ENCODE measurements at regions not wholly inside any gene's neighbourhood (a gene's known extent, or its start where the extent isn't known, plus 50 kb on each side); places are given as distances from the start of the nearest gene placed in this dataset.

DNA sequence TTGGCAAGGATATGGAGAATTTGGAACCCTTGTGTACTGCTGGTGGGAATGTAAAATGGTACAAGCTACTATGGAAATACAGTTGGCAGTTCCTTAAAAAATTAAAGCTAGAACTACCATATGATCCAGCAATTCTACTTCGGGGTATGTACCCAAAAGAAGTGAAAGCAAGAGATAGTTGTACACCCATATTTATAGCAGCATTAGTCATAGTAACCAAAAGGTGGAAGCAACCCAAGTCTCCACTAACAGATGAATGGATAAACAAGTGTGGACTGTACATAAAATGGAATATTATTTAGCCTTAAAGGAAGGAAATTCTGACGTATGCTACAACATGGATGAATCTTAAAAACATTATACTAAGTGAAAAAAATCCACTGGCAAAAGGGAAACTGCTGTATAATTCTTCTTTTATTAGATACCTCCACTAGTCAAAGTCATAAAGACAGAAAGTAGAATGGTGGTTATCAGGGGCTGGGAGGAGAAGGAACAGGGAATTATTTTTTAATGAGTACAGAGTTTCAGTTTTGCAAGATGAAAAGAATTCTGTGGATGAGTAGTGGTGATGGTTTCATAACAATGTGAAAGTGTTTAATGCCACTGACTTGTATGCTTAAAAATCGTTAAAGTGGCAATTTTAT, 141.6 kb downstream of the RXFP2 start:
- in situ Hi-C loops (cut with HindIII; ENCODE audit: low pct_unique_long_range_greater_than_20kb, low sequenced_read_pairs): no loop called here
- no peak for TF ChIP-seq JUND (IDR thresholded peaks at IDR 0.05; ENCODE audit: low read depth)
- DNase-seq (ENCODE audit: low read depth in 1 of 2, low spot score in 1 of 2): no peak

DNA sequence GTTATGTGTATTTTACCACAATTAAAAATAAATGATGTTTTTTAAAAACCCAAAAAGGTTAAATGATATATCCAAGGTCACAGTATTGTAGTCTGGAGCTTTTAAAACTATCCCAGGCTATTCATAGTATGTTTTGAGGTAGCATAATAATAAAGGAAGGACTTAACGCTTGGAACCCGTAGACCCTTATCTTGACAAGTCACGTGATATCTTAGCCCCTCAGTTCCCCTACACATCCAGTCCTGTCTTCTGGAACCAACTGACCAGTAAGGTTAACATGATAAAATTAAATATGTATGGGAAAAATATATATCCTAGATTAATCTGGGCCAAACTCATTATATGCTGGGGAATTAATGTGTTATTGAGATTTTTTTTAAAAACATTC, 142.2 kb downstream of the RXFP2 start:
- no peak for DNase-seq (ENCODE audit: low read depth in 1 of 2, low spot score in 1 of 2)
- TF ChIP-seq JUND (IDR thresholded peaks at IDR 0.05; ENCODE audit: low read depth): no peak
- in situ Hi-C loops (cut with HindIII; ENCODE audit: low pct_unique_long_range_greater_than_20kb, low sequenced_read_pairs): no loop called here

DNA sequence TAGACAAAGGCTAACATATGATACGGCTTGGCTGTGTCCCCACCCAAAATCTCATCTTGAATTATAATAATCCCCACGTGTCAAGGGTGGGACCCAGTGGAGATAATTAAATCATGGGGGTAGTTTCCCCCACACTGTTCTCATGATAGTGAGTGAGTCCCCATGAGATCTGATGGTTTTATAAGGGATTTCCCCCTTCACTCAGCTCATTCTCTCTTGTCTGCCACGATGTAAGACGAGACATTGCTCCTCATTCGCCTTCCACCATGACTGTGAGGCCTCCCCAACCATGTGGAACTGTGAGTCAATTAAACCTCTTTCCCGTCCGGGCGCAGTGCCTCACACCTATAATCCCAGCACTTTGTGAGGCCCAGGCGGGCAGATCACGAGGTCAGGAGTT, 143.5 kb downstream of the RXFP2 start:
- DNase-seq (ENCODE audit: low read depth in 1 of 2, low spot score in 1 of 2): no peak
- no peak for TF ChIP-seq JUND (IDR thresholded peaks at IDR 0.05; ENCODE audit: low read depth)
- in situ Hi-C loops (cut with HindIII; ENCODE audit: low pct_unique_long_range_greater_than_20kb, low sequenced_read_pairs): no loop called here

DNA sequence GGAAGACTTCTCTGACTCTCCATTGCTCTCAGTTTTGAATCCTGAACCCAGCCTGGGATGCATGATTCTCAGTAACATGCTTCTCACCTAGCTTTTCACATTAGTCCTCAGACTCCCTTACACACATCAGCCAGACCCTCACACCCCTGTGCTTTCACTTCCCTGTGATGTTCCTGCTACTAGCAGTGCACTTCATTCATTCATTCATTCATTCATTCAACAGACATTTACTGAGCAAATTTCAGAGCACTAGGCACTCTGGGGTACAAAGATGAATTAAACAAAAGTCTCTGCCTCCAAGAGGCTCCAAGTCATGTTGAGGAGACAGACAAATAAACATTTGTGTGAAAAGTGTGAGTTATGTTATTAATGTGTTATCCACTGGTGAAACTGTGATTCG, 145.2 kb downstream of the RXFP2 start:
- no peak for TF ChIP-seq JUND (IDR thresholded peaks at IDR 0.05; ENCODE audit: low read depth)
- DNase-seq (ENCODE audit: low read depth in 1 of 2, low spot score in 1 of 2): no peak
- in situ Hi-C loops (cut with HindIII; ENCODE audit: low pct_unique_long_range_greater_than_20kb, low sequenced_read_pairs): no loop called here

DNA sequence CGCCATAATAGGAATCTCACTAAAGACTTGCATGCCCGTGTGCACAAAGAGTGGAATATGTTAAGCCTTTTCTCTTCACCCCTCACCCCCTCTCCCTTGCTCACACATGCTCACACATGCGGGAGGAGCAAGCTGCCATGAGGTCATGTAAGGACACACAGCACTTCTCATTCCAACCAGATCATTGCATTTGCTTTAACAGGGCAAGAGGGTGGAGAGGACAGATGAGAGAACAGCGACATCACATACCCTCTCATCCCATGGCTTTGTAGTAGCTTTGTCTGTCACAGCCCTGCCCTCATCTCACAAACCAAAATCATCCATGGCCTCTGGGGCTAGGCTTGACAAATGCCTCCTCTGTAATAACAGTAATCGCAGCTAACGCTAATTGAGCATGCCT, 145.6 kb upstream of the FRY start:
- in situ Hi-C loops (cut with HindIII; ENCODE audit: low pct_unique_long_range_greater_than_20kb, low sequenced_read_pairs): no loop called here

DNA sequence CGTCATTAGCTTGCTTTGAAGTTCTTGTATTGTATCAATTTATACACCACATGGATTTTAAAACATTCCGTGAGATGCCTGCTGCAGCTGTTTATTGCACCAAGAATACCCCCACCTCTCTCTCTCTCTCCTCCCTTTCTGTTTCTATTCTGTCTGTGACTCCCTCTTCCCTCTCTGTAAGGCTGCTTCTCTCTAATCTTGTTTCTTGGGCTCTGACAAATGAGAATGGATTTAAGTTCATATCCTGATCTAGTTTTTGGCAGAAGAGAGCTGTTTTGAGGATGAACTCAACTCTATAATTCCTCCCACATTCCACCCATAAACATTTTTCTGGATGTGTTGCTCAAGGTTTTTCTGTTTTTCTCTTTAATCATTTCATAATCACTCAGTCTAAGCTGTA, 144.3 kb upstream of the FRY start:
- in situ Hi-C loops (cut with HindIII; ENCODE audit: low pct_unique_long_range_greater_than_20kb, low sequenced_read_pairs): no loop called here
- no peak for TF ChIP-seq JUND (IDR thresholded peaks at IDR 0.05; ENCODE audit: low read depth)
- no peak for DNase-seq (ENCODE audit: low read depth in 1 of 2, low spot score in 1 of 2)

More for the DNA sequence above, 145.6 kb upstream of the FRY start:
- DNase-seq (ENCODE audit: low read depth in 1 of 2, low spot score in 1 of 2): no peak
- no peak for TF ChIP-seq JUND (IDR thresholded peaks at IDR 0.05; ENCODE audit: low read depth)

DNA sequence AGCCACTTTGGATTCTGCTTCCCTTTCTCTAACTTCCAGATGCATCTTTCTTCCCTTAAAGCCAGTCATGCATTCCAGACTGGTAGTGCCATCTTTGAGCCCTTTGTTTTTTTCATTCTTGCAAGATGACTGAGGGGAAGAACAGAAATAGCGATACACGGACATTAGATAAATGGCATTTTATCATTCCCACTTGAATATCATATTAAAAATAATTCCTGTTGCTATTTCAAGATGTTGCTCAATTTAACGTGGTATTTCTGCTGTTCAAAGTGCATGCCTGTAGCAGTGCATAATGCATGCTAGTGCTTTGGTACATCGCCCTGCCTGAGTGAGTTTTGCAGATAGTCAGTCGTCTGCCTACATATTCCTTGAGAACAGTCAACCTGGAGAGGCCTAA, 140.6 kb upstream of the FRY start:
- in situ Hi-C loops (cut with HindIII; ENCODE audit: low pct_unique_long_range_greater_than_20kb, low sequenced_read_pairs): no loop called here
- DNase-seq (ENCODE audit: low read depth in 1 of 2, low spot score in 1 of 2): no peak
- no peak for TF ChIP-seq JUND (IDR thresholded peaks at IDR 0.05; ENCODE audit: low read depth)

DNA sequence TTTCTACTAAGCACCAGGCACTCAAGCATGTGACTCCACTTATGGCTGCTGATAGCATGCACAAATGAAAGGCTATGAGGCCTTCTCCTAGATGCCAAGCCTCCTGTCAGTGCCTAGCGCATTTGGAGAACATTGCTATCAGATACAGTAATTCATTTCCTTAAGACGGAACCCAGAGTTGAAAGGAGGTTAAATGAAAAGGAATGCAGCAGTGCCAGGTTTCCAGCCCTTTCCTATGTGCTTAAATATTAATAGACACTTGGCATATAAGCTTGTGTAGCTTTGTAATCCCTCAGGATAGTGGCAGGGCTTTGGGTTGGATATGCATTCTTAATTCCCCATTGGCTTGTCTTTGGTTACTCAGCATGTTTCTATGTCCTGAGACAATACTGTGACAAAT, 140.1 kb upstream of the FRY start:
- peak in 1 of 2 experiments; percentile 12 for DNase-seq (ENCODE audit: low read depth in 1 of 2, low spot score in 1 of 2)
- in situ Hi-C loops (cut with HindIII; ENCODE audit: low pct_unique_long_range_greater_than_20kb, low sequenced_read_pairs): no loop called here
- no peak for TF ChIP-seq JUND (IDR thresholded peaks at IDR 0.05; ENCODE audit: low read depth)

DNA sequence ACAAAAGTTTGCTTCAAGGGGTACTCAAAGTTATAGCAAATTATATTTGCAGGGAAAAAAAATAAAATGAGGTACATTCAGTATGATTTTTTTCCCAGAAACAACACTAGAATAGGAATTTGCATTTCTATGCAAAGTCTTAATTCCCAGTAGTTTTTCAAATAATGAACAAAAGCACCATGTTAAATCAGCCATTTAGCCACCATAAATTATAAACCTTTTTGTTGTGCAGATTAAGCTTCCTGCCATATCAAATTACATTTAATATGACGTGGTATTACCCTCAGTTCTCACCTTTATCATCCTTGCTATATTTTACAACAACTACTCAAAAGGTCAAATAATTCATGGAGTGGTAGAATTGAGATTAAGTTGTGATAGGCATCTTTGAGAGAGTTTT, 136.6 kb upstream of the FRY start:
- no peak for DNase-seq (ENCODE audit: low read depth in 1 of 2, low spot score in 1 of 2)
- in situ Hi-C loops (cut with HindIII; ENCODE audit: low pct_unique_long_range_greater_than_20kb, low sequenced_read_pairs): no loop called here
- no peak for TF ChIP-seq JUND (IDR thresholded peaks at IDR 0.05; ENCODE audit: low read depth)

DNA sequence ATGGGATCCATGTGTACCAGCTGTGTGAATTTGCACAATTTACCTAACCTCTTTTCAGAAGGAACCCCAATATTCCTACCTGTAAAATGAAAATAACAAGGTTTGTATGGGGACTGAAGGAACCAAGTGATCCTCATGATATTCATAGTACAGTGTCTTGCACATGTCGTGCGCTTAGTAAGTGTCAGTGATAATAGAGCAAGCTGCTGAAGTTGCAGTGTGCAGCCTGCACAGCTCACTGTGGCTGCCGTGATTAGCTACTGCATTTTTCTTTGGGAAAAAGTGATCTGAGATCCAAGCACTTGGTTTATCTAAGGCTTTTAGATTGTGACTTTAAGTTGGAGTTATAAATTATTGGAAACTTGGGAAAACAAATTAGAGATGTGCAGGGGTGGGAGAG, 135.9 kb upstream of the FRY start:
- in situ Hi-C loops (cut with HindIII; ENCODE audit: low pct_unique_long_range_greater_than_20kb, low sequenced_read_pairs): no loop called here
- DNase-seq (ENCODE audit: low read depth in 1 of 2, low spot score in 1 of 2): no peak
- TF ChIP-seq JUND (IDR thresholded peaks at IDR 0.05; ENCODE audit: low read depth): no peak

DNA sequence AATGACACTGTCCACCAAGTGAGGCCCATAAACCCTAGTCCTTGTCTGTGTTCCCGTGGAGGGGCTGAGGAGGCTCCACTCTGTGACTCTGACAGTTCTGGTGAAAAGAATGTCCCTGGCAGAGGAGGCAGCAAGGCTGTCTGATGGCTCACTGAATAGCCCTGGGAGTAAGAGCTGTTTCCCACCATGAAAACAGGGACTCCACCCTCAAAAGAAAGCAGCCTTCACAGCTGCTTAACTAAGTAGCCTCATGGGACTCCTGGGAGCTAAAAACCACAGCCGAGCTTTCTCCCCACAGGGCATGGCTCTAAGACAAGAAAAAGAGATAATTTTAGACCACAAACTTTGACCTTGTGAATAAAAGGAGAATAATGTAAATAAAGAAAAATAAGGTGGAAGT, 135.1 kb upstream of the FRY start:
- in situ Hi-C loops (cut with HindIII; ENCODE audit: low pct_unique_long_range_greater_than_20kb, low sequenced_read_pairs): no loop called here
- DNase-seq (ENCODE audit: low read depth in 1 of 2, low spot score in 1 of 2): no peak
- no peak for TF ChIP-seq JUND (IDR thresholded peaks at IDR 0.05; ENCODE audit: low read depth)

DNA sequence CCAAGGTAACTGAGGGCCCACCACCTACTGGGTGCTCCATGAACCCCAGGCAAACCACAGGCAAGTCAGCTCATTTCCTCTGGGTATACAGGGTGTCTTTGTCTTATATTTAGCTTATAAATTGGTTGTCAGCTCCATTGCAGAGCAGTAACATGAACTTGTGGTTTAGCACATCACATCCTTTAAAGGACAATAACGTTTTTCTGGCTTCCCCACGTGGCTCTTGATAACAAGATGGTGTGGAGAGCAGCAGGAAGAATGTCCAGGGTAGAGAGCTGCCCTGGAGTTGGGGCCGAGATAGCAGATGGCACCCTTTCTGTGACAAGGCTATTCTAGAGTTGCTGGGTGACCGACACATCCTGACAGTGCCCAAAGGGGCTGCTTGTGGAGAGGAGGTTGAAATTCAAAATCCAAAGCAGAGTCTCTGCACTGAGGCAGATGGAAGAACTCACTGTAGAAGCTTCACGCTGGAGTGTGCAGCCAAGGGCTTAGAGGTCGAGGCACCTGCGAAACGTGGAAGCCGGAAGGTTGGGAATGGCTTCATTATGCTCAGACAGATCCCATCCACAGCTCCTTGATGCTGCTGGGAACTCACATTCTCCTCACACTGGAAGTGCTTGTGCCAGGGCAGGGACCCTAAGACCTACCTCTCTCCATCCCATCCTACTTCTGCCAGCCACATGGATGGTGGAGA, 133.0 kb upstream of the FRY start:
- in situ Hi-C loops (cut with HindIII; ENCODE audit: low pct_unique_long_range_greater_than_20kb, low sequenced_read_pairs): no loop called here
- TF ChIP-seq JUND (IDR thresholded peaks at IDR 0.05; ENCODE audit: low read depth): no peak
- no peak for DNase-seq (ENCODE audit: low read depth in 1 of 2, low spot score in 1 of 2)

DNA sequence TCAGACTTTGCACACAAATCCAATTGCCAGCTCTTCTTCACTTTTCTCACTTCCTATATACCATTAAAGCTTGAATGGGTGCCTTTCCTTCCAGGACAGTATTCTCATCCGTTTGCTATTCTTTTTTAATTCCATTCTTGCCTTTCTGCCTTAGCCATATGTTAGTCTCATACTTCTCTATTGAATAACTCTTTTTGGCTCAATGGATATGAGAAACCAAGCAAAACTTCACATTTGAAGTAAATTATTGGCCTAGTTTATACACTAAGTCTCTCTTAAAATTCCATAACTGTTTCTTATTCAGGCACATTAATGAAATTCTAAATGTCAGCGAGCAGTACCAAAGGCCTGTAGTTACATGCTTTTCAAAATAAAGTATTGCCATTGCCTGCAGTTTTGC, 129.6 kb upstream of the FRY start:
- in situ Hi-C loops (cut with HindIII; ENCODE audit: low pct_unique_long_range_greater_than_20kb, low sequenced_read_pairs): no loop called here
- no peak for DNase-seq (ENCODE audit: low read depth in 1 of 2, low spot score in 1 of 2)
- TF ChIP-seq JUND (IDR thresholded peaks at IDR 0.05; ENCODE audit: low read depth): no peak
